HCT116 (cell line): ENCODE measurements at regions not wholly inside any gene's neighbourhood (a gene's known extent, or its start where the extent isn't known, plus 50 kb on each side); places are given as distances from the start of the nearest gene placed in this dataset.

Experiments used
- ATAC-seq: fragments of 200-7000 bp; cut with Tn5 transposase; 2 replicates; pipeline ENCODE4 v1.9.1; 2020; ENCODE audit warnings: mild to moderate bottlenecking, moderate library complexity
- BruUV-seq: library from RNA; stranded (reverse); fragments of 400-500 nt; replicated peaks from 2 replicates; lab custom pipeline; 2021; lab: Mats Ljungman, UMichigan
- CTCF ChIA-PET: fragments of 300-600 bp; sonication (Branson Sonifier 250); formaldehyde crosslinking; loops from one replicate; lab custom pipeline; 2021; ENCODE audit warnings: antibody characterized with exemption; lab: Charles Lee
- POLR2A ChIA-PET: fragments of 300-600, 350-600 bp; sonication (Branson Sonifier 250); formaldehyde crosslinking; loops from one replicate; lab custom pipeline; 2021; ENCODE audit warnings: antibody characterized with exemption; lab: Charles Lee
- RAD21 ChIA-PET, 2 experiments: fragments of 300-600 bp; sonication (Branson Sonifier 250); formaldehyde crosslinking; loops; one replicate each; lab custom pipeline; 2023; ENCODE audit warnings: low total read pairs in 2 of 2; ENCODE audit not compliant: uncharacterized antibody in 2 of 2, unreplicated experiment in 2 of 2, low non-redundant PET in 1 of 2; lab: Charles Lee
- DNase-seq: peaks from one replicate; pipeline ENCODE4 v3.0.0-alpha.2; 2010; ENCODE audit warnings: low read depth, low spot score
- H2AFZ ChIP-seq: fragments of 200-600 bp; shearing (Covaris generic), sonication (generic); 2 replicates; pipeline ENCODE4 v1.6.1; 2017; ENCODE audit warnings: low read depth, mixed run types, mixed read lengths, antibody characterized with exemption, low read length; ENCODE audit not compliant: poor library complexity, severe bottlenecking
- H3K27ac ChIP-seq: 2 replicates; pipeline ENCODE4 v1.5.1; 2012; ENCODE audit warnings: low read depth, low read length
- H3K27me3 ChIP-seq: fragments of 200-600 bp; sonication (generic); 2 replicates; pipeline ENCODE4 v1.6.1; 2016; ENCODE audit warnings: mixed run types, low read length, mixed read lengths; ENCODE audit not compliant: insufficient read depth
- H3K36me3 ChIP-seq, 2 experiments: fragments of 200-500 bp in 1 of 2; fragments of 200-600 bp in 1 of 2; sonication (Bioruptor generic) in 1 of 2; sonication (generic) in 1 of 2; 2 replicates each; pipeline versions ENCODE4 v1.5.1 to v1.6.1; 2014 to 2016; ENCODE audit warnings: low read length in 2 of 2, inconsistent platforms in 1 of 2, mixed read lengths in 1 of 2, mixed run types in 1 of 2; ENCODE audit not compliant: insufficient read depth in 2 of 2, control insufficient read depth in 1 of 2
- H3K4me1 ChIP-seq, 2 experiments: fragments of 200-600 bp in 1 of 2; sonication (generic) in 1 of 2; 2 replicates each; pipeline versions ENCODE4 v1.5.1 to v1.6.1; 2012 to 2017; ENCODE audit warnings: low read length in 2 of 2, inconsistent platforms in 1 of 2, mild to moderate bottlenecking in 1 of 2, mixed read lengths in 1 of 2, mixed run types in 1 of 2, moderate library complexity in 1 of 2; ENCODE audit not compliant: insufficient read depth in 2 of 2, control insufficient read depth in 1 of 2
- H3K4me2 ChIP-seq: fragments of 200-600 bp; sonication (generic); 2 replicates; pipeline ENCODE4 v1.6.1; 2017; ENCODE audit warnings: mixed run types, low read length, mixed read lengths
- H3K4me3 ChIP-seq, 2 experiments: fragments of 200-600 bp in 1 of 2; sonication (generic) in 1 of 2; replicated peaks in 1 of 2; 2 replicates each; pipeline ENCODE4 v1.5.1; 2011 to 2016; ENCODE audit warnings: low read length in 2 of 2, control low read depth in 1 of 2, low read depth in 1 of 2, mild to moderate bottlenecking in 1 of 2, mixed read lengths in 1 of 2, mixed run types in 1 of 2
- H3K79me2 ChIP-seq: fragments of 200-600 bp; sonication (generic); 2 replicates; pipeline ENCODE4 v1.6.1; 2017; ENCODE audit warnings: mild to moderate bottlenecking, mixed run types, low read length, moderate library complexity, mixed read lengths; ENCODE audit not compliant: insufficient read depth
- H3K9ac ChIP-seq: fragments of 200-600 bp; sonication (generic); 2 replicates; pipeline ENCODE4 v1.6.1; 2016; ENCODE audit warnings: low read length, mixed read lengths
- H3K9me2 ChIP-seq: fragments of 200-600 bp; sonication (generic), shearing (Covaris generic); 2 replicates; pipeline ENCODE4 v1.6.1; 2017; ENCODE audit warnings: mixed run types, mild to moderate bottlenecking, moderate library complexity; ENCODE audit not compliant: insufficient read depth
- H3K9me3 ChIP-seq, 2 experiments: fragments of 200-500 bp in 1 of 2; fragments of 200-600 bp in 1 of 2; sonication (Bioruptor generic) in 1 of 2; sonication (generic) in 1 of 2; 2 replicates each; pipeline ENCODE4 v1.6.1; 2014 to 2017; ENCODE audit warnings: low read length in 2 of 2, mixed read lengths in 2 of 2, inconsistent platforms in 1 of 2, low read depth in 1 of 2, mild to moderate bottlenecking in 1 of 2, mixed run types in 1 of 2, moderate library complexity in 1 of 2; ENCODE audit not compliant: control insufficient read depth in 1 of 2, insufficient read depth in 1 of 2
- H4K20me1 ChIP-seq: fragments of 200-600 bp; sonication (generic), shearing (Covaris generic); 2 replicates; pipeline ENCODE4 v1.6.1; 2017; ENCODE audit warnings: mixed run types, mild to moderate bottlenecking, moderate library complexity; ENCODE audit not compliant: insufficient read depth
- CBX3 ChIP-seq: IDR thresholded peaks from 2 replicates; pipeline ENCODE4 v1.6.1; 2012; ENCODE audit warnings: low read depth
- EGR1 ChIP-seq: IDR thresholded peaks from 2 replicates; pipeline ENCODE4 v1.6.1; 2012; ENCODE audit warnings: low read depth
- FOSL1 ChIP-seq: IDR thresholded peaks from 2 replicates; pipeline ENCODE4 v1.6.1; 2012; ENCODE audit warnings: low read depth
- JUND ChIP-seq: IDR thresholded peaks from 2 replicates; pipeline ENCODE4 v1.6.1; 2012
- POLR2AphosphoS5 ChIP-seq: IDR thresholded peaks from 2 replicates; pipeline ENCODE4 v1.6.1; 2011; ENCODE audit warnings: mild to moderate bottlenecking, low read depth, low read length, moderate library complexity
- RAD21 ChIP-seq: IDR thresholded peaks from 2 replicates; pipeline ENCODE4 v1.6.1; 2012; ENCODE audit warnings: low read depth, mild to moderate bottlenecking
- SIN3A ChIP-seq: IDR thresholded peaks from 2 replicates; pipeline ENCODE4 v1.6.1; 2012; ENCODE audit warnings: low read depth
- SP1 ChIP-seq: IDR thresholded peaks from 2 replicates; pipeline ENCODE4 v1.6.1; 2012; ENCODE audit warnings: low read depth
- SRF ChIP-seq: IDR thresholded peaks from 2 replicates; pipeline ENCODE4 v1.6.1; 2012; ENCODE audit warnings: low read depth
- TCF7L2 ChIP-seq: IDR thresholded peaks from 2 replicates; pipeline ENCODE4 v1.7.0; 2011; ENCODE audit warnings: borderline replicate concordance, inconsistent platforms; ENCODE audit not compliant: insufficient read depth, insufficient read length; ENCODE audit errors: extremely low read depth
- YY1 ChIP-seq: IDR thresholded peaks from 2 replicates; pipeline ENCODE4 v1.6.1; 2011; ENCODE audit warnings: low read length, low read depth, moderate library complexity, mild to moderate bottlenecking; ENCODE audit not compliant: insufficient replicate concordance; ENCODE audit errors: extremely low read depth
- ZFX ChIP-seq: fragments of 450-650 bp; IDR thresholded peaks from 2 replicates; pipeline ENCODE4 v1.6.1; 2017
- intact Hi-C: fragments of 100-400 bp; cut with micrococcal nuclease; formaldehyde crosslinking; loops from 2 replicates; pipeline ENCODE4 v1.10.0; 2022
- TF ChIP-seq, protein P1 (sequence below): IDR thresholded peaks from 2 replicates; pipeline ENCODE4 v1.6.1; 2012; ENCODE audit warnings: low read depth
- TF ChIP-seq, protein P2 (sequence below), 3 experiments: fragments of 200-600 bp in 1 of 3; sonication (generic) in 1 of 3; IDR thresholded peaks in 2 of 3; conservative IDR thresholded peaks in 1 of 3; 2 replicates each; pipeline ENCODE4 v1.5.1; 2012 to 2017; ENCODE audit warnings: low read depth in 2 of 3, low read length in 2 of 3, antibody characterized with exemption in 1 of 3, borderline replicate concordance in 1 of 3, control low read depth in 1 of 3, mild to moderate bottlenecking in 1 of 3, mixed read lengths in 1 of 3, mixed run types in 1 of 3, moderate library complexity in 1 of 3; ENCODE audit not compliant: insufficient read depth in 1 of 3
- TF ChIP-seq, protein P3 (sequence below): IDR thresholded peaks from 2 replicates; pipeline ENCODE4 v1.6.1; 2011; ENCODE audit warnings: mild to moderate bottlenecking, low read length, moderate library complexity; ENCODE audit not compliant: insufficient replicate concordance; ENCODE audit errors: extremely low read depth

DNA sequence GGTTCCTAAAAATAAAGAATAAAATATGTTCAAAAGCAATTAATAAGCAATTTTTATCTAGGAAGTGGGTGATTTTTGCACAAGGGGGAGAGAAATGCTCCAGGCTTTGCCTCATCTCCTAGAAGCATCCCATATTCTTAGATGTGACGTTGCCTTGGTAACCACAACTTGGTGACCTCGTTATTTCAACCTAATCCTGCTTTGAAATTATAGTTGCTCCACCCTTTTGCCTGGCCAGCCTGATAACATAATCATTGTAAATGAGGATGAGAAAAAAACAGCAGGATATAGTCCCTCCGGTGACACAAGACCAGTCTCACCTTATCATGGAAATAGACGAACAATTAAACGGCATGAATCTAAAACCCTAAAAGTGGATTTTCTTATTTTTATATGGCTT is 194.4 kb downstream of the QDPR start:
- Histone ChIP-seq H3K79me2 (no peaks in the 10 kb centered on the region), H3K36me3 (no peaks in the 10 kb centered on the region), H3K27ac (no peak overlapping the region), H4K20me1 (no peaks in the 10 kb centered on the region), H3K4me1 (no peaks in the 10 kb centered on the region), H3K9ac (no peak overlapping the region), H3K9me3 (no peaks in the 10 kb centered on the region), H3K9me2 (no peaks in the 10 kb centered on the region), H3K27me3 (peaks cover 24% of the 10 kb centered on the region)
- BruUV-seq, result no TSS peak
- ChIA-PET RAD21 (no interaction called here), POLR2A (no interaction called here)
- no peak for DNase-seq
- TF ChIP-seq POLR2AphosphoS5, result no peak
- no peak for TF ChIP-seq TCF7L2
- no peak for TF ChIP-seq CBX3
- TF ChIP-seq SRF, result no peak
- no peak for TF ChIP-seq SIN3A
- TF ChIP-seq YY1, result no peak
- no peak for TF ChIP-seq RAD21
- TF ChIP-seq, protein P1, sequence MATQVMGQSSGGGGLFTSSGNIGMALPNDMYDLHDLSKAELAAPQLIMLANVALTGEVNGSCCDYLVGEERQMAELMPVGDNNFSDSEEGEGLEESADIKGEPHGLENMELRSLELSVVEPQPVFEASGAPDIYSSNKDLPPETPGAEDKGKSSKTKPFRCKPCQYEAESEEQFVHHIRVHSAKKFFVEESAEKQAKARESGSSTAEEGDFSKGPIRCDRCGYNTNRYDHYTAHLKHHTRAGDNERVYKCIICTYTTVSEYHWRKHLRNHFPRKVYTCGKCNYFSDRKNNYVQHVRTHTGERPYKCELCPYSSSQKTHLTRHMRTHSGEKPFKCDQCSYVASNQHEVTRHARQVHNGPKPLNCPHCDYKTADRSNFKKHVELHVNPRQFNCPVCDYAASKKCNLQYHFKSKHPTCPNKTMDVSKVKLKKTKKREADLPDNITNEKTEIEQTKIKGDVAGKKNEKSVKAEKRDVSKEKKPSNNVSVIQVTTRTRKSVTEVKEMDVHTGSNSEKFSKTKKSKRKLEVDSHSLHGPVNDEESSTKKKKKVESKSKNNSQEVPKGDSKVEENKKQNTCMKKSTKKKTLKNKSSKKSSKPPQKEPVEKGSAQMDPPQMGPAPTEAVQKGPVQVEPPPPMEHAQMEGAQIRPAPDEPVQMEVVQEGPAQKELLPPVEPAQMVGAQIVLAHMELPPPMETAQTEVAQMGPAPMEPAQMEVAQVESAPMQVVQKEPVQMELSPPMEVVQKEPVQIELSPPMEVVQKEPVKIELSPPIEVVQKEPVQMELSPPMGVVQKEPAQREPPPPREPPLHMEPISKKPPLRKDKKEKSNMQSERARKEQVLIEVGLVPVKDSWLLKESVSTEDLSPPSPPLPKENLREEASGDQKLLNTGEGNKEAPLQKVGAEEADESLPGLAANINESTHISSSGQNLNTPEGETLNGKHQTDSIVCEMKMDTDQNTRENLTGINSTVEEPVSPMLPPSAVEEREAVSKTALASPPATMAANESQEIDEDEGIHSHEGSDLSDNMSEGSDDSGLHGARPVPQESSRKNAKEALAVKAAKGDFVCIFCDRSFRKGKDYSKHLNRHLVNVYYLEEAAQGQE, result no peak
- no peak for TF ChIP-seq JUND
- no peak for TF ChIP-seq EGR1
- TF ChIP-seq ZFX, result no peak
- TF ChIP-seq, protein P2, sequence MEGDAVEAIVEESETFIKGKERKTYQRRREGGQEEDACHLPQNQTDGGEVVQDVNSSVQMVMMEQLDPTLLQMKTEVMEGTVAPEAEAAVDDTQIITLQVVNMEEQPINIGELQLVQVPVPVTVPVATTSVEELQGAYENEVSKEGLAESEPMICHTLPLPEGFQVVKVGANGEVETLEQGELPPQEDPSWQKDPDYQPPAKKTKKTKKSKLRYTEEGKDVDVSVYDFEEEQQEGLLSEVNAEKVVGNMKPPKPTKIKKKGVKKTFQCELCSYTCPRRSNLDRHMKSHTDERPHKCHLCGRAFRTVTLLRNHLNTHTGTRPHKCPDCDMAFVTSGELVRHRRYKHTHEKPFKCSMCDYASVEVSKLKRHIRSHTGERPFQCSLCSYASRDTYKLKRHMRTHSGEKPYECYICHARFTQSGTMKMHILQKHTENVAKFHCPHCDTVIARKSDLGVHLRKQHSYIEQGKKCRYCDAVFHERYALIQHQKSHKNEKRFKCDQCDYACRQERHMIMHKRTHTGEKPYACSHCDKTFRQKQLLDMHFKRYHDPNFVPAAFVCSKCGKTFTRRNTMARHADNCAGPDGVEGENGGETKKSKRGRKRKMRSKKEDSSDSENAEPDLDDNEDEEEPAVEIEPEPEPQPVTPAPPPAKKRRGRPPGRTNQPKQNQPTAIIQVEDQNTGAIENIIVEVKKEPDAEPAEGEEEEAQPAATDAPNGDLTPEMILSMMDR (IDR thresholded peaks at IDR 0.05 in 2 of 3, conservative IDR thresholded peaks at IDR 0.05 in 1 of 3; ENCODE audit: borderline replicate concordance in 1 of 3, insufficient read depth in 1 of 3, low read depth in 2 of 3, low read length in 2 of 3), result no peak
- TF ChIP-seq, protein P3, sequence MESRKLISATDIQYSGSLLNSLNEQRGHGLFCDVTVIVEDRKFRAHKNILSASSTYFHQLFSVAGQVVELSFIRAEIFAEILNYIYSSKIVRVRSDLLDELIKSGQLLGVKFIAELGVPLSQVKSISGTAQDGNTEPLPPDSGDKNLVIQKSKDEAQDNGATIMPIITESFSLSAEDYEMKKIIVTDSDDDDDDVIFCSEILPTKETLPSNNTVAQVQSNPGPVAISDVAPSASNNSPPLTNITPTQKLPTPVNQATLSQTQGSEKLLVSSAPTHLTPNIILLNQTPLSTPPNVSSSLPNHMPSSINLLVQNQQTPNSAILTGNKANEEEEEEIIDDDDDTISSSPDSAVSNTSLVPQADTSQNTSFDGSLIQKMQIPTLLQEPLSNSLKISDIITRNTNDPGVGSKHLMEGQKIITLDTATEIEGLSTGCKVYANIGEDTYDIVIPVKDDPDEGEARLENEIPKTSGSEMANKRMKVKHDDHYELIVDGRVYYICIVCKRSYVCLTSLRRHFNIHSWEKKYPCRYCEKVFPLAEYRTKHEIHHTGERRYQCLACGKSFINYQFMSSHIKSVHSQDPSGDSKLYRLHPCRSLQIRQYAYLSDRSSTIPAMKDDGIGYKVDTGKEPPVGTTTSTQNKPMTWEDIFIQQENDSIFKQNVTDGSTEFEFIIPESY, result no peak
- no peak for TF ChIP-seq FOSL1
- TF ChIP-seq SP1, result no peak
- TF ChIP-seq, all 23 proteins: peak for 0
- no peak overlapping the region for H2AFZ ChIP-seq
- CTCF ChIA-PET, result no interaction called here
- no peak overlapping the region for H3K4me3 ChIP-seq
- ATAC-seq, result no peak
- intact Hi-C loops, result no loop called here
- no peak overlapping the region for H3K4me2 ChIP-seq
